Hepatocyte (in vitro differentiated cells): ENCODE measurements at regions not wholly inside any gene's neighbourhood (a gene's known extent, or its start where the extent isn't known, plus 50 kb on each side); places are given as distances from the start of the nearest gene placed in this dataset.

Experiments used
- DNase-seq: peaks from one replicate; pipeline ENCODE4 v3.0.0-alpha.2; 2016; ENCODE audit warnings: low spot score
- H2AFZ ChIP-seq: fragments of 200-600 bp; sonication (generic); 2 replicates; pipeline ENCODE4 v1.6.0; 2016; ENCODE audit warnings: antibody characterized with exemption, mild to moderate bottlenecking
- H3K27ac ChIP-seq: fragments of 200-600 bp; sonication (generic); 2 replicates; pipeline ENCODE4 v1.5.1; 2016; ENCODE audit warnings: mild to moderate bottlenecking
- H3K27me3 ChIP-seq: fragments of 200-600 bp; sonication (generic); 2 replicates; pipeline ENCODE4 v1.6.1; 2016
- H3K36me3 ChIP-seq: fragments of 200-600 bp; sonication (generic); replicated peaks from 2 replicates; pipeline ENCODE4 v1.5.1; 2016; ENCODE audit warnings: low read depth; ENCODE audit not compliant: insufficient read depth
- H3K4me1 ChIP-seq: fragments of 200-600 bp; sonication (generic); 2 replicates; pipeline ENCODE4 v1.5.1; 2016; ENCODE audit warnings: mild to moderate bottlenecking, moderate library complexity; ENCODE audit not compliant: insufficient read depth
- H3K4me2 ChIP-seq: fragments of 200-600 bp; sonication (generic); 2 replicates; pipeline ENCODE4 v1.6.0; 2016
- H3K4me3 ChIP-seq: fragments of 200-600 bp; sonication (generic); 2 replicates; pipeline ENCODE4 v1.5.1; 2016; ENCODE audit warnings: mild to moderate bottlenecking
- H3K79me2 ChIP-seq: fragments of 200-600 bp; sonication (generic); 2 replicates; pipeline ENCODE4 v1.6.0; 2017; ENCODE audit warnings: mild to moderate bottlenecking
- H3K9me2 ChIP-seq: fragments of 200-600 bp; sonication (generic); replicated peaks from 2 replicates; pipeline ENCODE4 v1.6.0; 2017; ENCODE audit warnings: mild to moderate bottlenecking; ENCODE audit not compliant: insufficient read depth
- H3K9me3 ChIP-seq: fragments of 200-600 bp; sonication (generic); 2 replicates; pipeline ENCODE4 v1.5.1; 2016; ENCODE audit warnings: low read depth, mild to moderate bottlenecking
- H4K20me1 ChIP-seq: fragments of 200-600 bp; sonication (generic); 2 replicates; pipeline ENCODE4 v1.6.0; 2016; ENCODE audit warnings: mild to moderate bottlenecking; ENCODE audit not compliant: insufficient read depth, poor library complexity, severe bottlenecking
- EZH2 ChIP-seq: fragments of 200-600 bp; sonication (generic); IDR thresholded peaks from 2 replicates; pipeline ENCODE4 v1.6.1; 2016; ENCODE audit warnings: antibody characterized with exemption, mild to moderate bottlenecking, borderline replicate concordance
- EZH2phosphoT487 ChIP-seq: fragments of 200-600 bp; sonication (generic); IDR thresholded peaks from one replicate; pipeline ENCODE4 v1.6.1; 2018; ENCODE audit warnings: antibody characterized with exemption, mild to moderate bottlenecking, low read depth, moderate library complexity; ENCODE audit not compliant: unreplicated experiment, severe bottlenecking
- WGBS: methylation state at CpG from one replicate; pipeline ENCODE4 v1.1.6; 2016; ENCODE audit warnings: low lambda C conversion rate; ENCODE audit errors: missing lambda C conversion rate; 5-methylcytosine and 5-hydroxymethylcytosine counted together
- TF ChIP-seq, protein P1 (sequence below): fragments of 200-600 bp; sonication (generic); IDR thresholded peaks from 2 replicates; pipeline ENCODE4 v1.5.1; 2016; ENCODE audit warnings: antibody characterized with exemption, mild to moderate bottlenecking; ENCODE audit not compliant: poor library complexity

DNA sequence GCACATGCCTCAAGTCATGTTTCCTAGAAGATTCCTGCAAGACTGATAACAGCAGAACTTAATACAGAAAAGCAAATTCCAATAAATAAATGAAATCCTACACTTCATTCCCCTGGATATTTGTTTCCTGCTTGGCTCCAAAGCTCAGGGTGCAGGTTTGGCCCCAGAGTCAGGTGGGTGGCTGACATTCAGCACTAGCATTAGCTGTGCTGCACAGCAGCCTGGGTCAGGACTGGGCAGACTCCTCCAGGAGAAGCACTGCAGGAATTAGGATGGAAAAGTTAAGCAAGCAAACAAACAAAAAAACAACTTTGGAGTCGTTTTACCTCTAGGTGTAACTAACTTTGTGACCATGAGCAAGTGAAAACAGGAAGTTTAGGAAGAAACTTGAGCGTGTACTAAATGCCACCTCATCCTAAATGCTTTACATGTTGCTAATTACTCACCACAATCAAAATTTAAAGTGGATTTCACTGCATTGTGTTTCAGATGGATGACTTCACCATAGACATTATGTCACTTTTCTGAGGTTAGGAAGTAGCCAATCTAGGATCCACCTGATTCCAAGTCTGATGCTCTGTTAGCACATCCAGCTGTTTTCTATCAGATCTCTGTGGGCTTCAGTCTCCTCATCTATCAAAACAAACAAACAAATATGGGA, 239.4 kb downstream of the C7orf25 start:
- Histone ChIP-seq H4K20me1 (no peaks in the 10 kb centered on the region), H3K4me3 (no peak overlapping the region), H3K4me2 (no peak overlapping the region), H3K79me2 (no peaks in the 10 kb centered on the region), H2AFZ (no peak overlapping the region), H3K27me3 (no peaks in the 10 kb centered on the region), H3K27ac (no peak overlapping the region), H3K9me3 (no peaks in the 10 kb centered on the region), H3K9me2 (no peaks in the 10 kb centered on the region), H3K4me1 (no peaks in the 10 kb centered on the region), H3K36me3 (no peaks in the 10 kb centered on the region)
- TF ChIP-seq, protein P1, sequence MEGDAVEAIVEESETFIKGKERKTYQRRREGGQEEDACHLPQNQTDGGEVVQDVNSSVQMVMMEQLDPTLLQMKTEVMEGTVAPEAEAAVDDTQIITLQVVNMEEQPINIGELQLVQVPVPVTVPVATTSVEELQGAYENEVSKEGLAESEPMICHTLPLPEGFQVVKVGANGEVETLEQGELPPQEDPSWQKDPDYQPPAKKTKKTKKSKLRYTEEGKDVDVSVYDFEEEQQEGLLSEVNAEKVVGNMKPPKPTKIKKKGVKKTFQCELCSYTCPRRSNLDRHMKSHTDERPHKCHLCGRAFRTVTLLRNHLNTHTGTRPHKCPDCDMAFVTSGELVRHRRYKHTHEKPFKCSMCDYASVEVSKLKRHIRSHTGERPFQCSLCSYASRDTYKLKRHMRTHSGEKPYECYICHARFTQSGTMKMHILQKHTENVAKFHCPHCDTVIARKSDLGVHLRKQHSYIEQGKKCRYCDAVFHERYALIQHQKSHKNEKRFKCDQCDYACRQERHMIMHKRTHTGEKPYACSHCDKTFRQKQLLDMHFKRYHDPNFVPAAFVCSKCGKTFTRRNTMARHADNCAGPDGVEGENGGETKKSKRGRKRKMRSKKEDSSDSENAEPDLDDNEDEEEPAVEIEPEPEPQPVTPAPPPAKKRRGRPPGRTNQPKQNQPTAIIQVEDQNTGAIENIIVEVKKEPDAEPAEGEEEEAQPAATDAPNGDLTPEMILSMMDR, result no peak
- TF ChIP-seq EZH2 (no peak), EZH2phosphoT487 (no peak)
- no peak for DNase-seq
- 82% methylated on average over 2 of the region's 2 CpGs for WGBS

DNA sequence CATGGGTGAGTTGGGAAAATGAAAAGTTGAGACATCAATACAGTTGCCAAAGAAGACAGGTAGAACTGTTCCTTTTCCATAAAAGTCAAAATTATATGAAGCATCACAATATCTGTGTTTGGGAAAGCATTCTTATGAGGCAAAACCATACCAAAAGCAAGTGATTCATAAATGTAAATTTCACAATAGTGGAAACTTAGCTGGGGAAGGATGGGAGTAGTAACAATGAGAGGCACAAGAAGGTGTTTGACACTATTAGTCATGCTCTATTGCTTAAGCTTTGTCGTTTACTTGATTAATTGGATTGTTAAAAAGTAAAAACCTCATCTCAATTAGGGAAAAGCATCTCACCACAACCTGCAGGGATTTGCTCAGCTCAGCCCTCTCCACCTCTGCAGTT, 240.2 kb downstream of the C7orf25 start:
- Histone ChIP-seq H3K79me2 (no peaks in the 10 kb centered on the region), H3K4me1 (no peaks in the 10 kb centered on the region), H3K4me3 (no peak overlapping the region), H2AFZ (no peak overlapping the region), H4K20me1 (no peaks in the 10 kb centered on the region), H3K9me2 (no peaks in the 10 kb centered on the region), H3K36me3 (no peaks in the 10 kb centered on the region), H3K27me3 (no peaks in the 10 kb centered on the region), H3K4me2 (no peak overlapping the region), H3K27ac (no peak overlapping the region), H3K9me3 (no peaks in the 10 kb centered on the region)
- no peak for DNase-seq
- TF ChIP-seq EZH2phosphoT487 (no peak), EZH2 (no peak)
- TF ChIP-seq, protein P1, result no peak
- 67% methylated on average over 1 of the region's 1 CpG for WGBS

DNA sequence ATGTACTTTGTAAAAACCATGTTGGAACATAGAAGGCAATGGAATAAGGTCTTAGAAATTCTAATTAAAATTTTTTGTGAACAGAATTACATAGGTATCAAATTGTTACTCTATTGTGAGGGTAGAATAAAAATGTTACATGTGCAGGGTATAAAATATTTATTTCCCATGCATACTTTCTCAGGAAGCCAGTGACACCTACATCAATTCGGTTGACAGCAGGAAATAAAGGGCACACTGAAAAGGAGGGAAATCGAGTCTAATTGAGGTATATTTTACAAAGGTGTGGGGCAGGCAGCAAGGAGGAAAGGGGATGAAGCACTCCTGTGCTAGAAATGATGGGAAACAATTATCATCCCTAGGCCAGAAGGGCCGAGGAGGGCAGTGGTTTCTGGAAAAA, 244.9 kb downstream of the C7orf25 start:
- no peak for DNase-seq
- H3K27ac ChIP-seq, result no peak overlapping the region
- H3K4me2 ChIP-seq, result no peak overlapping the region
- H2AFZ ChIP-seq, result no peak overlapping the region
- no peaks in the 10 kb centered on the region for H3K27me3 ChIP-seq
- no peaks in the 10 kb centered on the region for H3K9me2 ChIP-seq
- no peaks in the 10 kb centered on the region for H3K36me3 ChIP-seq
- H3K4me1 ChIP-seq, result no peaks in the 10 kb centered on the region
- no peaks in the 10 kb centered on the region for H3K9me3 ChIP-seq
- TF ChIP-seq EZH2phosphoT487 (no peak), EZH2 (no peak)
- TF ChIP-seq, protein P1, result no peak
- no peaks in the 10 kb centered on the region for H4K20me1 ChIP-seq
- WGBS, result 56% methylated on average over 3 of the region's 3 CpGs
- H3K4me3 ChIP-seq, result no peak overlapping the region
- H3K79me2 ChIP-seq, result no peaks in the 10 kb centered on the region

DNA sequence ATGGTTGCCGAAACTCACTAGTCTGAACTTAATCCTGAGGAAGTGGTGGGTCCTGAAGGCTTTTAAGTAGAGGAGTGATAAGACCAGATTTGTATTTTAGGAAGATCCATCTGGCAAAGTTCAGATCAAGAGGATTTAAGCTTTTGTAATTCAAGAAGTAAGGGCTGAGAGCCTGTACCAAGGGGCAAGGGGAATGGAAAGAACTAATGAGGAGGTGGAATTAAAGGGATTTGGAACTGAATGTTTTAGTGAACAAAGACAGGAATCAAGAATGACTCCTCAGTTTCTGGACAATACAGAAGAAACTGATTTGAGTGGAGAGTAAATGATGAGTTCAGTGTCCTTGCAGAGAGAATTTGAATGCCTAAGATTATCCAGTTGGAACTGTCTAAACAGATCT, 249.0 kb downstream of the C7orf25 start:
- Histone ChIP-seq H3K4me1 (no peaks in the 10 kb centered on the region), H3K4me3 (no peak overlapping the region), H3K4me2 (no peak overlapping the region), H3K36me3 (no peaks in the 10 kb centered on the region), H3K27ac (no peak overlapping the region), H3K9me2 (no peaks in the 10 kb centered on the region), H3K27me3 (no peaks in the 10 kb centered on the region), H3K9me3 (no peaks in the 10 kb centered on the region), H4K20me1 (no peaks in the 10 kb centered on the region), H2AFZ (no peak overlapping the region), H3K79me2 (no peaks in the 10 kb centered on the region)
- DNase-seq, result no peak
- TF ChIP-seq EZH2 (no peak), EZH2phosphoT487 (no peak)
- TF ChIP-seq, protein P1, result no peak
- WGBS, result 64% methylated on average over 1 of the region's 1 CpG
